ENCODE measurements at regions not wholly inside any gene's neighbourhood (a gene's known extent, or its start where the extent isn't known, plus 50 kb on each side); places are given as distances from the start of the nearest gene placed in this dataset.

DNA sequence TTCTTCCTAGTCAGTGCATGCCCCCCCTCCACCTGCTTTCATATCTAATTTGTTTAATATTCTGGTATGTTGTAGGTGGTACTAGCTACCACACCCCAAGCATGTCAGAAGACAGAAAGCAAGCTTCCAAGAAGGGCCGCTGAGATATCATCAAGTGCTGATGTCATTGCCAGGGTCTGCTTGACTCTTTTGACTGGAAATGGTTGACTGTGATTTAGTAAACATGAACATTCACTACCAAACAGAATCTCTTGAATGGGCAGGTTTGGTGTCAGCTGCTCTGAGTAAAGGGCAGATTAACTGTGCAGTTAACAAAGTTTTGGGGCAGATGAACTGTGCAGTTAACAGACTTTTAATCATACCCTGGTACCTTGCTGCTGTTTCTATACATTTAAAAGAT, 244.2 kb upstream of the SATB1 start:
- no peak for DNase-seq

DNA sequence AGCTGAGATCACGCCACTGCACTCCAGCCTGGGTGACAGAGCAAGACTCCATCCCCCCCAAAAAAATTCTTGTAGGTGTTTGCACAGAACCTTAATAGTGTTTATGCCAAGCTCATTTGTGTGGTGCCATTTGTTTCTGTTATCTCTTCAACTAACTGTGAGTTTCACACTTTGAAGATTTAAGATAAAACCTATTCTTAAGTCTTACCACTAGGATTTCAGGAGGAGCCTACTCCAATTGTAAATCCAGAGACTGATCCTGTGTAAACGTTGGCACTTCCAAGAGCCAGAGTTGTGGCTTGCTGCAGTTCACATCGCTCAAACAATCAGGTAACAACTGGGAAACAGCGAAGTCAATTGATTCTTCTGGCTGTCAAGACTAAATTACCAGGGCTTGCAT, 242.4 kb upstream of the SATB1 start:
- no peak for DNase-seq

DNA sequence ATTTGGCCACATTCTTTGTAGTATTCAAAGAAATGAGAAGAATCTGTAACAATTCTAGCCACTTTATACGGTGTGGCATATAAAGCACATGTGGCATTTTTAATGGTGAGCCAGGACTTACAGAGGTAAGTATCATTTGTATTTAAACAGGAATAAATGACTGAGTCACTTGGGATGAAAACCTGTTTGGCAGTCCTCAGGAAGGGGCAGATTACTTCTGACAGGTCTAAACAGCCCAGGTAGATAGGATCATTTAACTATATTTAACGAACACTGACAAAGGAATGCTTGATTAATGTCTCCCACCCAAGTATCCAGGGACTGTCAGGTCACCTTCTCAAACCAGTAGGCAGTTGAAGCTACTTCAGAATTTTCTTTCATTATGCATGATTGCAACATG, 241.5 kb upstream of the SATB1 start:
- no peak for DNase-seq

DNA sequence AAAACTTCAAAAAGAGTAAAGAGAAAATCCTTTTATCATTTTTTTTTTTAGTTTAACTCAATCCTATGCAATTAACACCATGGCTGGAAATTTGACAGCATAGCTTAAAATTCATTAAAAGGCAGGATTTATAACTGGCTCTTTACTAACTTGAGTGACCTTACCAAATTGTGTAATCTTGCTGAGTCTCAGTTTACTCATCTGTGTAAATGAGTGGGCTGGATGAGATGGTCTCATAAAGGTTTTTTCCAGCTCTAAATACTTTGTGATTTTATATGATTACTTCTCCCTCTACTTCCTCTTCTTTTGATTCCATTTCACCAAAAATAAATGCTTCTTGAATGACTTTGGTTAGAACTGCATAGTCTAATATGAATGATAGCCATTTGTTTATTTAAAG, 234.9 kb upstream of the SATB1 start:
- no peak for DNase-seq

DNA sequence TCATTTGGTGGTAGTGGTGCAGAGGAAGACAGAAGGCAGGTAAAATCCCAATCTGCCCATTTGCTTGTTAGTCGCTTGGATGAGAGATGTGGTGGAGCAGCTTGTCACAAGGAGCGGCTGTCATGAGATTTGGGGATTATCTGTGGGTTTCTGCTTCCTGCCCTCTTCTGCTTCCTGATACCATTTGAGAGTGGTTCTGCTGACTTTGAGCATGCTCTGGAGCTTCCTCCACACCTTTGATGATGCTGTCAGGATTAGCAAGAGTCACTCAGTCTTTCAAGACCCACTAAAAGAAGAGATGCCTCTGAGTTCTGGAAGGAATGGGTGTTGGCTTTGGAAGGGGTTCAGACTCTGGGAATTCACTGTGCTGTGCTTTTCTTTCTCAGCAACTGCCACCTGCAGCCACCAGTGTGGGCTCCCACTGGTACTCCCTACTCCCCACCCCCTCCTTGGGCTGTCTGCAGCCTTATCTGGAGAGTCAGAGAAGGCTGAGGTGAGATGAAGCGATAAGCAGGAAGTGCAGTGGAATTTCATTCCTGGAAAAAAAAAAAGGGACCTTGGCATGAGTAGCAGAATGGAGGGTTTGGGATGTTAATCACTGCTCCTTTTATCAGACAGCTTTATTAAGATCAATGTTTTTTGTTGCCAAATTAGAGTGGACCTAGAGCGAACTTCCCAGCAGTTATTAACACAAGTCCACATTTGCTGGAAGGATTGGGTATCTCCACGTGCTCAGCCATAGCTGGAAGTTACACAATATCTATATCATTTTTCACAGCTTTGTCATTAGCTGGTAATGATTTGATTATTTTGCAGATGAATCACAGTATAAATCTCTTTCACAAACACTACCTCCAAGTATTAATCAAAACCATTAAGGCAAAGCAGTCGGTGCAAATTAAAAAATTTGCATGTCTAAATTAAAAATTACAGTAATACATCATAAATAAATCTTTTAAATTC, 233.0 kb upstream of the SATB1 start:
- no peak for DNase-seq

DNA sequence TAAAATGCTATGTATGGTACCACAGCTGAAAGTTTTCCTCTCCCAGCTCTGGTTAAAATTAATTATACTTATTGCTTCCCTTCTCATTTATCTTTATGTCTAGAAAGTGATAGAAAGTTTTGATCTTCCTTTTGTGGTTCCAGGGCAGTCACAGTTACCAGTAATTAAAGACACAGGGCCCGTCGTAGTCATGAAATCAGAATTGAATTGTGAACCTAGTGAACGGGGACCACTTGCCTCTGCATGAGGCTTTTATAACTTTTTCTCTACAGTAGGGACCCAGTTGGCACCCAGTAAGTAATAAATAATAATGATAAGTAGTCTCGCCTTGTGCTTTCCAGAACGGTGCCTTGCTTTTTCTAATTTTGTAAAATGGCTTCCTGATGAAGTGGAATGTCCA, 231.7 kb upstream of the SATB1 start:
- no peak for DNase-seq

DNA sequence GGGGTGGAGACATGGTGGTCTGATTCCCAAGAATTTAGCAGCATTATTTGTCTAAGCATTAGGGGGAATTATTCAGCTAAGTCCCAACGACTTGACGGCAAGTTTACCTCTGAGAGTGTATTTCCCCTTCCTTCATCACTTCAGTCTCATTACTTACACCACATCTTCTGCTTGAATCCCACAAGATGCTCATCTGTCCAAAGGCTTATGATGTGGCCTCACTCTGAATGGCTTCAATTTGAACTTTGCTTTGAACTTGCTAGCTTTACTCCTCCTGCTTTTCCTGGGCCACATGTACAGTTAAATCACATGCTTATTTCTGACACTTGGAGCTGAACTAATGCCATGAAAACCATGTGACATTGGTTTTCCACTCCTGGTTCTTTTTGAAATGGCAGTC, 231.3 kb upstream of the SATB1 start:
- DNase-seq: no peak

DNA sequence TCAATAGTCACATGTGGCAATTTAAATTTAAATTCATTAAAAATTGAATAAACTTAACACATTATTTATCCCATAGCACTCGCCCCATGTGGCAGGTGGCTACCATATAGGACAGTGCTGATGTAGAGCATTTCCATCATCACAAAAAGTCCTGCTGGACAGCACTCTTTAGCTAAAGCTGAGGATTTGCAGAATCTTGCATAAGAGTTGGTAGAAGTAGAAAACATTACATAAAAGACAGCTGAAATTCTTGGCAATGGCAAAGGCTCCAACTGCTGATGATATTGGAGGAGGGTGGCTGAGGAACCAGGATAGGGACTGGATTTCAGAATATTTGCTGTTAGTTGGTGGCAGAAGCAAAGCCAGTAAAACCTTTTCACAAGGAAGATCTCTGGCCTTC, 230.7 kb upstream of the SATB1 start:
- no peak for DNase-seq

DNA sequence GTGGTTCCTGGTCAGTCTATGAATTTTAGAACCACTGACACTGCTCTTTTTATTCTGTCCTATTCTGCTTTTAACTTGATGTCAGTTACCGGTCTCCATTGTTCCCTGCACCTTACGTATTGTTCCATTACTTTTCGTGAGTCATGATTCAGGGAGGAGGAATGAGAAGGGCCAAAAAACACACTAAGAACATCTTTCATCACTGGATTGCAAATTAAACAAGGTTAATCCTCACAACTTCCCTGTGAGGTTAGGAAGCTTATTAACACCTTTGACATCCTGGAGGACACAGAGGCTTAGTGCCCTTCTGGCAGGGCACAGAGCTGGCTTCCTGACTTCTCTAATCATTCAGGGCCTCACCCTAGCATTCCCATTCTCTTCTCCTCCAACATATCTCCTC, 227.6 kb upstream of the SATB1 start:
- DNase-seq: no peak

DNA sequence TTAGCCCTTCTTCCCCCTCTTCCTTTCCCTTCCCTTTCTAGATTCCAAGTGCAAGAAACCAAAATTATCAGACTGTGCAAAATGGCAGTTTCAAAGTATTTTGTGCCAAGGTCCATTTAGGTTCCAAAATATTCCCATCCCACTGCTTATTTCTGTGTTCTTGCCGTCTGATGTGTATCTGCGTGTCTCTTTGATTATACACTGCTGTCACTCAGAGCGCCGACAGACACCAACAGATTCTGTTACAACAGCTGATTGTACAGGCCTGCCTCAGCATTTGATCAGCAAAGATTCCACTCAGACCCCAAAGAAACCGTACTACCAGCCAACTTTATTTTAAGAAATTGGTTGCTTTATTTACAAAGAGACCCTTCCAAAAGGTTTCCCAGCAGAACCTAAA, 225.6 kb upstream of the SATB1 start:
- DNase-seq: no peak

DNA sequence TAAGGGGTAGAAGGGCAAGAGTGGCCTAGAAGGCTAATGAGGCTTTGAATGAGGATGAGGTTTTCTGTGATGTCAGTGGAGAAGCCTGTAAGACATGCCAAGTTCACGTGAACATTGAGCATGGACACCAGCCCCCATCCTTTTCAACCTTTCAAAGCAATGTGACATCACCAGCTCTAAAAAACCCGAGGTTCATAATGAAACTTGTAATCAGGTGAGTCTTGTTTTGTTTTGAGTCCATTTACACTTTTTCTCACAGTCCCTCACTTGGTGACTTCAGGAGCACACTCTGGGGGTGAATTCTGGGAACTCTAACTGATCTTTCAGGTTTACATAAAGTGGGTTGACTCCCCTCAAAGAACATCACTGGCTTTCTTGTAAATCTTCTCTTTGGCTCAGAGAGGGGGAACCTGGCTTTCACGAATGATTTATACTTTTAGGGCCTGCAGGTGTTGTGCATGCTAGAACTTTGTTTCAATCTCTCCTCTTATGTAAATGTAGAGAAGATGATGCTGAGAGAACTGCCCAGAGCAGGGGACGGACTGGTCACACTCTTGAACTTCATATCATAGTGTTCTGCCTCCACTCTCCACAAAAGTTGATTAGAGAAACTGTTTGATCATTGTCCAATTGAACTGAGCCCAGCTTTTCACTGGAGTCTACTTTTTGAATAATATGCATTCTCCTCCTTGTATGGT, 224.7 kb upstream of the SATB1 start:
- no peak for DNase-seq

DNA sequence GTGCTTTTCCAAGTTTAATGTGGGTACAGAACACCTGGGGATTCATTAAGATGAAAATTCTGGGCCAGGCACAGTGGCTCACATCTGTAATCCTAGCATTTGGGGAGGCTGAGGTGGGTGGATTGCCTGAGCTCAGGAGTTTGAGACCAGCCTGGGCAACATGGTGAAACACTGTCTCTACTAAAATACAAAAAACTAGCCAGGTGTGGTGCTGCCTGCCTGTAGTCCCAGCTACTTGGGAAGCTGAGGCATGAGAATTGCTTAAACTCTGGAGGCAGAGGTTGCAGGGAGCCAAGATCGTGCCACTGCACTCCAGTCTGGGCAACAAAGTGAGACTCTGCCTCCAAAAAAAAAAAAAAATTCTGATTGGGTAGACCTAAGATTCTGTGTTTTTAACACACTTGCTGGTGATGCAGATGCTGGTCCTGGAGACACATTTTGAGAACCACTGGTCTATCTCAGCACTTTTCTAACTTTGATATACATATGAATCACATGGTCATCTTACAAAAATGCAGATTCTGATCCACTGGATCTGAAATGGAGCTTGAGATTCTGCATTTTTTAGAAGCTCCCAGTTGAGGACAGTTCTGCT, 223.8 kb upstream of the SATB1 start:
- DNase-seq: no peak

DNA sequence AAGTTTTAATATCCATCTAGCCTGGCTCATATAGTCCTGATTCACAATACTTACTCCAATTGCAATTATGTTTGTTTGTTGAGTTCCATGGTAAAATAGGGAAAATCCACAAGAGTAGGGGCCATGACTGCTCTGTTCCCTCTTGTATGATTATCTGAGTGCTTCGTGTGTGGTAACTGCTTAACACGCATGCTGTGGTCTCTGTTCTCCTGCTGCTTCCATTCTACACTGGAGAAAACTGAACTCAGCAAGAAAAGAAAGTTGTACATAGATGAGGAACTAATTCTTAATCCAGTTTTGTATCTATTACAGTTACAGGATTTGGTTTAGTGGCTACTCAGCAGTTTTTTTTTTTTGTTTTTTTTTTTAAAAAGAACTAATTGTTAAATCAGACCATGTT, 223.0 kb upstream of the SATB1 start:
- DNase-seq: no peak

DNA sequence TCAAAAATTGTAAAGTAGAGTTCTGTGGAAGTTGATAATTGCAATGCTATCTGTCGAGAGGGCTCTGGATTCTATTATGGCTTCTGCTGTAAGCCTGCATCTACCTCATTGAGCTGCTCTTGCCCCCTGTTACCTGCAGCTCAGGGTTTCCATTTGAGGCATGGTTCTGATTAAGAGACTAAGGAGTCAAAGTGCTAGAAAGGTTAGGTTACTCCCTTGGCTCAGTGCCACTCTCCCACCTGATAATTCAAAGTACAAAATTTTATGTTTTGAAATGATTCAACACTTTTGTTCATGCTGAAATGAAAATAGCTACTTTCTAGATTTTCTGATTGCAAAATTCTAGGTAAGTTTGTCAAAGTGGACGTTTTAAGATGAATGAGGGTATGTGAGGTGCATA, 220.5 kb upstream of the SATB1 start:
- no peak for DNase-seq

DNA sequence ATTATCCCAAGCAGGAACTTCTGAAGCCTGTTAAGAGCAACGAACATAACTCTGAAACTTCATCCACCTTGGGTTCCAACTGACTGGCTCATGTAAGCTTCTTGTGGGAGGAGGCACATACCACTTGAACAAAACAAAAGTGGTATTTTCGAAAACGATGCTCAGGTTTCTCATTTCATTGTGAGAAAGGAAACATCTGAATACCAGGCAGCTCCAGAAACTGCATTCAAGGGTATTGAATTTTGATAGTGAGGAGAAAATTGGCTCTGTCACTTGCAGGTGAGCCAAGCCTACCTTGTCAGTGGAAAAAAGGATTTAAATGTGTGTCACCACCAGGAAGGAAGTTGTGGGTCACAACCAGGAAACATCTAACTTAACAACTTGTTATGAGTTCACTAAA, 218.1 kb upstream of the SATB1 start:
- no peak for DNase-seq

DNA sequence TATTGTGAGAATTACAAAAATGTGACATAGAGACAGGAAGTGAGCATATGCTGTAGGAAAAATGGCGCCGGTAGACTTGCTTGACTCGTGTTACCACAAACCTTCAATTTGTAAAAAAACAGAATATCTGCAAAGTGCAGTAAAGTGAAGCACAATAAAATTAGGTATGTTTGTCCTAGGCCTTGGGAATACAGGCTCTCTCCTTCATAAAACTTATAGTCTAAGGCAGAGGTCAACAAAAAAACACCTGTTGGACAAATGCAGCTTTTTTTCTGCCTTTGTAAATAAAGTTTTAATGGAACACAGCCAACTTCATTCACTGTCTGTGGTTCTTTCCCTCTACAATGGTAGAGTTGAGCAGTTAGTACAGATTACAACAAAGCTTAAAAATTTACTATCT, 216.8 kb upstream of the SATB1 start:
- no peak for DNase-seq

DNA sequence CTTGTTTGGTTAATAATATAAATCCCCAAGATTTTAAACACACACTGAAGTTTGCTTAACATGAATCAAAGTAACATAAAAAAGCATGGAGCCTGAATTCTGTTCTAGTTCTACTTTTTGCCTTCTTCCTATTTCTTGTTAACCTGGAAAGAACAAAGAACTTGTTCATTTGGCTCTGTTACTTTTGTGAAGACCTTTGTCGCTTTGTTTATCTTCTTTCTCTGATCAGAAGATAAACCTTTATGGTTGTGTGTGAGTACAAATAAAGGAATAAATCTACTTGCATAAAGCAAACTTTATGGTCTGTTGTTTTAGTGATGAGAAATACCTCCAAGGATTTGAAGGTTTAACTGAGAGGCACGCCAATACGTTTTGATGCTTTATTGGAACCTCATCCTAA, 210.1 kb upstream of the SATB1 start:
- DNase-seq: no peak

DNA sequence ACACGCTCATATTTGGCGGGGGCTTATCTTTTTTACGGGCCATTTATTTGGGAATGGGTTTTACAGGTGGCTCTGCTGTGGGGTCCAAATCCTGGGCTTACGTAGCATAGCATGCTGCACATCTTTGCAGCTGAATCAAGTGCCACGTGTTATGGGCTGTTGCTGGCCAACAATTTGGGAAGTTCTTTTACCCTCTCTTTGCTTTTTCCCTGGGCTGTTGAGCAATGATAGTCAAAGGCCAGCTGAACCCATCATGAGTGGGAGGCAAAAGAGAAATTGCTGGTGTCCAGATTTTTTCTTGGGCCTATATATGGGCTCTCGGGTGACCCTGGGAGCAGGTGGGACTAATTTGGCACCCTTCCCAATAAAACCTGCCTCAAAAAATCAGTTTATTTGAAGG, 209.3 kb upstream of the SATB1 start:
- no peak for DNase-seq

DNA sequence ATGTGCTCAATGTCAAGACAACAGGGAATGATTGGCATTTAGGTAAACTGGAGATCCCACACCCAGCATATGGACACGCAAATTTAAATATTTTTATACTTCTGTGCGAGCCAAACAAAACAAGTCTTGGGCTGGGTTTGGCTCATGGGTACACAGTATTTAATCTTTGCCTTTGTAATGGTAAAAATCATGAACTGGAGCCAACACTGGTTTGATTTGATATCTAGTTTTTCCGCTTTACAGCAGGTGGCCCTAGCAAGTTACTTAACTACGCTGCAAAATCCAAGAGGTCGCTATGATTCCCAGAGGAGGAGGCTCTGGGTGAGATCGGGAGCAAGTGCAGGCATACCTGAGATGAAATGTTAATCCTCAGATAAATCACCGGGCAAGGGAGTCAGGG, 207.9 kb upstream of the SATB1 start:
- no peak for DNase-seq

DNA sequence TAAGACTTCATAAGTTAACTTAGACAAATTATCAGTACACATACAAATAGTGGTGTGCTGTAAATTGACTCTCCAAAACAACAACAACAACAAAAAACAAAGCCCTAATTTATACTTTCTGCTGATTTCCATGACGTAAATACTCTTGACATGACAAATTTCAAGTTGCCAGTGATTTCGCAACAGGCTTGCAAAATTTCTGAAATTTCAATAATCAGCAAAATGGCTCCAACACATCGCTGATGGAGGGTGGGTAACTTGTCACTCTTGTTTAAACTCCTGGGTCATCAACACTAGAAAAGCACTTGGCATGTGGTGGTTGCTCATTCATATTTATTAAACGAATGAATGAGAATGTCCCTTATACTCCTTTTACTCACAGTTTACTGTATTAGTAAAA, 205.2 kb upstream of the SATB1 start:
- no peak for DNase-seq

DNA sequence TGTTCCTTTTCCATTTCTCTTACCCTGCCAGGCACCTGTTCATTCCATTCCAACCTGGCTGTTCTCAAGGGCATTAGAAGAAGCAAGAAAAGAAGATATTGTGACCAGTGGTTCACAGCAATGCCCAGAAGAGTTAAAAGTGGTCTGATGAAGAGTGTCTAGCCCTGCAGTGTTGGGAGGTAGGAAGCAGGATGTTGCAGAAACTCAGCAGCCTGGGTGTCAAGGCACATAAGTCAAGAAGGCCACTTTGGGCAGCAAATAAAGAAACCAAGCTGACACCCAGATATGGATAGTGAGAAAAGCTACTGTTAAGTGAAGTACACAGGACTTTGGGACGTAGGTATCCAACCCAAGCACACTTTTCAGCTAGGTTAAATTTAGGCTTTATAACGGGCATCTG, 199.9 kb upstream of the SATB1 start:
- no peak for DNase-seq

DNA sequence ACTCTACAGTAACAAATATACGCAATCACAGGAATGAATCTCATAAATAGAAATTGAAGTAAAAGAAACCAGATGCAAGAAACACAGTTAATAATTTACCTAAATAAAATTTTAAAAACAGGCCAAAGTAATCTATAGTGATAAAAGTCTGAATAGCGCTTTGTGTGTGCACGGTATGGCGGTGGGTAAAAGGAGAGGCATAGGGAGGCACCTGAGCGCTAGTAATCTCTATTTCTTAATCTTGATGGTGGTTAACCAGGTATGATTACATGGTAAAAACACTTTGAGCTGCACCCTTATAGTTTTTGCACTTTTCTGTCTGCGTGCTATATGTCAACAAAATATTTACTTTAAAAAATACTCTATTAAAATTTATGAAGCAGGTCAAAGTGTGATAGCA, 198.1 kb upstream of the SATB1 start:
- DNase-seq: no peak

DNA sequence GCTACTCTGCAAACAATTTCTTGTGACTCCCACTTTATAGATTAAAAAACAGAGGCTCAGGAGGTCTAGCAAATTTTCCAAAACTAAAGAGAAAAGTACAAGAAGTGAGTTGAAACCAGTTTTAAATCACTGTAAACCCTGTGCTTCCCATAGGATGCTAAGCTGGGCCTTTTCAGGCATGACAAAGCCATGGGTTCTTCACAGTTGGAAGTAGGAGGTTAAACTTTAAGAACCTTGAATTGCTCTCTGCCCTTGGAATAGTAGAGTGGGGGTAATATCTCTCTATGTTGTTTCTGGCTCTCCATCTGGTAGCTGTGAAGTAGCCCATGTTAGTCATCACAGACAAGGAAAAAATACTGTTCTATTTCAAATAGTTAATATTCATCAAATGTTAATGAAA, 193.6 kb upstream of the SATB1 start:
- DNase-seq: no peak

DNA sequence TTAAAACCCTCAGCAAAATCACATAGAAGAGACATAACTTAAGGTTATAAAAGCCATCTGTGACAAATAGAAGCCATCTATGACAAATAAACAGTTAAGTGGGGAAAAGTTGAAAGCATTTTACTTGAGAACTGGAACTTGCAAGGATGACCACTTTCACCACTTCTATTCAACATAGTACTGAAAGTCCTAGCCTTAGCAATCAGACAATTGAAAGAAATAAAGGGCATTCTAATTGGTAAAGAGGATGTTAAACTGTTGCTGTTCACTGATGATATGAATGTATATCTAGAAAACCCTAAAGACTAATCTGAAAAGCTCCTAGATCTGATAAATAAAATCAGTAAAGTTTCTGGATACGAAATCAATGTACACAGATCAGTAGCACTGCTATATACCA, 186.9 kb upstream of the SATB1 start:
- no peak for DNase-seq

Data from occipital lobe (tissue), 1 donor.